OCI-LY7 (cell line): ENCODE measurements at regions not wholly inside any gene's neighbourhood (a gene's known extent, or its start where the extent isn't known, plus 50 kb on each side); places are given as distances from the start of the nearest gene placed in this dataset.

ENCODE experiments used
- BruUV-seq: library from RNA; stranded (reverse); fragments of 400-500 nt; replicated peaks from 2 replicates; lab custom pipeline; 2021; lab: Mats Ljungman, UMichigan
- CTCF ChIA-PET: fragments of 300-600 bp; sonication (Branson Sonifier 250); formaldehyde crosslinking; loops from one replicate; lab custom pipeline; 2022; ENCODE audit warnings: antibody characterized with exemption; ENCODE audit not compliant: unreplicated experiment; lab: Charles Lee
- POLR2A ChIA-PET: fragments of 300-600 bp; sonication (Branson Sonifier 250); formaldehyde crosslinking; loops from one replicate; lab custom pipeline; 2022; ENCODE audit warnings: antibody characterized with exemption; lab: Charles Lee
- DNase-seq: peaks from one replicate; pipeline ENCODE4 v3.0.0-alpha.2; 2015; ENCODE audit warnings: low spot score
- H2AFZ ChIP-seq: fragments of 200-600 bp; sonication (generic), shearing (Covaris generic); 2 replicates; pipeline ENCODE4 v1.6.1; 2014; ENCODE audit warnings: mild to moderate bottlenecking, antibody characterized with exemption, low read length, moderate library complexity
- H3K27ac ChIP-seq: fragments of 200-600 bp; sonication (generic); 2 replicates; pipeline ENCODE4 v1.5.1; 2014; ENCODE audit warnings: mixed run types, low read depth, mild to moderate bottlenecking, moderate library complexity, low read length, inconsistent platforms; ENCODE audit not compliant: poor library complexity, severe bottlenecking
- H3K36me3 ChIP-seq: fragments of 200-600 bp; sonication (generic); 2 replicates; pipeline ENCODE4 v1.6.1; 2014; ENCODE audit warnings: mild to moderate bottlenecking, antibody characterized with exemption, low read length, moderate library complexity, mixed read lengths; ENCODE audit not compliant: insufficient read depth
- H3K4me1 ChIP-seq: fragments of 200-600 bp; sonication (generic); 2 replicates; pipeline ENCODE4 v1.5.1; 2014; ENCODE audit warnings: mild to moderate bottlenecking, low read length; ENCODE audit not compliant: insufficient read depth, poor library complexity, severe bottlenecking
- H3K4me2 ChIP-seq: fragments of 200-600 bp; sonication (generic); 2 replicates; pipeline ENCODE4 v1.6.1; 2014; ENCODE audit warnings: mild to moderate bottlenecking, low read length
- H3K4me3 ChIP-seq: fragments of 200-600 bp; sonication (generic); 2 replicates; pipeline ENCODE4 v1.5.1; 2014; ENCODE audit warnings: mild to moderate bottlenecking, low read depth, low read length; ENCODE audit not compliant: poor library complexity, severe bottlenecking
- H3K79me2 ChIP-seq: fragments of 200-600 bp; sonication (generic); 2 replicates; pipeline ENCODE4 v1.6.1; 2016; ENCODE audit warnings: low read depth, mild to moderate bottlenecking, low read length, moderate library complexity, mixed read lengths; ENCODE audit not compliant: insufficient read depth
- H3K9me2 ChIP-seq: fragments of 200-600 bp; sonication (generic); 2 replicates; pipeline ENCODE4 v1.6.1; 2016; ENCODE audit warnings: mild to moderate bottlenecking, low read length, mixed read lengths; ENCODE audit not compliant: insufficient read depth
- H3K9me3 ChIP-seq: fragments of 200-600 bp; sonication (generic); 2 replicates; pipeline ENCODE4 v1.6.1; 2014; ENCODE audit warnings: mild to moderate bottlenecking, mixed run types, low read length, mixed read lengths
- H4K20me1 ChIP-seq: fragments of 200-600 bp; sonication (generic); 2 replicates; pipeline ENCODE4 v1.6.1; 2014; ENCODE audit warnings: mild to moderate bottlenecking, antibody characterized with exemption, low read length, moderate library complexity, mixed read lengths; ENCODE audit not compliant: insufficient read depth
- CTCF ChIP-seq: fragments of 200-600 bp; sonication (generic); conservative IDR thresholded peaks from 2 replicates; pipeline ENCODE4 v1.5.1; 2014; ENCODE audit warnings: mild to moderate bottlenecking, antibody characterized with exemption, low read length, moderate library complexity, mixed read lengths
- EZH2phosphoT487 ChIP-seq: fragments of 200-600 bp; sonication (generic); IDR thresholded peaks from 2 replicates; pipeline ENCODE4 v1.6.1; 2018; ENCODE audit warnings: low read depth, borderline replicate concordance, mild to moderate bottlenecking, mixed run types, antibody characterized with exemption, low read length, moderate library complexity, mixed read lengths
- intact Hi-C: fragments of 100-400 bp; cut with micrococcal nuclease; formaldehyde crosslinking; loops from one replicate; pipeline ENCODE4 v1.10.0; 2022; ENCODE audit not compliant: unreplicated experiment

- Histone ChIP-seq H3K79me2 (no peaks in the 10 kb centered on the region), H4K20me1 (no peaks in the 10 kb centered on the region), H3K4me1 (no peaks in the 10 kb centered on the region), H3K9me2 (no peaks in the 10 kb centered on the region), H2AFZ (no peak overlapping the region), H3K36me3 (no peaks in the 10 kb centered on the region), H3K9me3 (no peaks in the 10 kb centered on the region), H3K4me2 (no peak overlapping the region), H3K4me3 (no peak overlapping the region), H3K27ac (no peak overlapping the region)
- DNase-seq = no peak
- ChIA-PET POLR2A (no interaction called here), CTCF (no interaction called here)
- no TSS peak for BruUV-seq
- TF ChIP-seq CTCF = no peak
- intact Hi-C loops = no loop called here
These were observed 668.8 kb upstream of the RGMB start for GRCh38 chr5:98104454-98105188.

GRCh38 chr5:98105681-98106080 is 667.8 kb upstream of the RGMB start:
- ChIA-PET POLR2A (no interaction called here), CTCF (no interaction called here)
- BruUV-seq = no TSS peak

More at GRCh38 chr5:98105681-98106080, 667.8 kb upstream of the RGMB start:
- no peaks in the 10 kb centered on the region for H3K9me3 ChIP-seq
- no peaks in the 10 kb centered on the region for H3K36me3 ChIP-seq
- intact Hi-C loops = no loop called here
- H4K20me1 ChIP-seq = no peaks in the 10 kb centered on the region
- DNase-seq = no peak
- H3K27ac ChIP-seq = no peak overlapping the region
- no peak overlapping the region for H3K4me3 ChIP-seq
- no peaks in the 10 kb centered on the region for H3K9me2 ChIP-seq
- TF ChIP-seq EZH2phosphoT487 = no peak
- TF ChIP-seq CTCF = no peak
- no peak overlapping the region for H2AFZ ChIP-seq
- H3K4me1 ChIP-seq = no peaks in the 10 kb centered on the region
- H3K4me2 ChIP-seq = no peak overlapping the region
- H3K79me2 ChIP-seq = no peaks in the 10 kb centered on the region
